Inflammatory macrophage treated with lipopolysaccharide for 1 hour (primary cell): ENCODE measurements at regions not wholly inside any gene's neighbourhood (a gene's known extent, or its start where the extent isn't known, plus 50 kb on each side); places are given as distances from the start of the nearest gene placed in this dataset.

Source experiments
- DNase-seq, 2 donors: peaks; one replicate each; pipeline ENCODE4 v3.0.0-alpha.2; 2020 to 2022

DNA sequence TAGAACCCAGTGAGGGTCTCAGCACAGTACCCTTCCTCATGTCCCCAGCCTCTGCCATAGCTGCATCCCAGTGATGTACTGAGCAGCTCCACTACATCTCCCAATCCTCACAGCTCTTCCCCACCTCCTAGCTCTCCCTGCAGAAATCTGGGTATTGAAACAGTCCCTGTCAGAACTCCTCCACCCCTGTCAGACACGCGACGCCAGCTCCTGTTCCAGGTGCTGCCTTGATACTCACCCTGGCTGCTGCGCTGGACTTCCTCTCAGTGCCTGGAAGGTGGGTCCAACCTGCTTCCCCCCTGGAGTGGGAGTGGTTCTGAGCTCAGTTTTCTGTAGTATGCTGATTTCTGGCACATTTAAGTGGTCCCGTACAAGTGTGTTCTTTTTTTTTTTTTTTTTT is 160.9 kb upstream of the SLCO3A1 start:
- no peak for DNase-seq

DNA sequence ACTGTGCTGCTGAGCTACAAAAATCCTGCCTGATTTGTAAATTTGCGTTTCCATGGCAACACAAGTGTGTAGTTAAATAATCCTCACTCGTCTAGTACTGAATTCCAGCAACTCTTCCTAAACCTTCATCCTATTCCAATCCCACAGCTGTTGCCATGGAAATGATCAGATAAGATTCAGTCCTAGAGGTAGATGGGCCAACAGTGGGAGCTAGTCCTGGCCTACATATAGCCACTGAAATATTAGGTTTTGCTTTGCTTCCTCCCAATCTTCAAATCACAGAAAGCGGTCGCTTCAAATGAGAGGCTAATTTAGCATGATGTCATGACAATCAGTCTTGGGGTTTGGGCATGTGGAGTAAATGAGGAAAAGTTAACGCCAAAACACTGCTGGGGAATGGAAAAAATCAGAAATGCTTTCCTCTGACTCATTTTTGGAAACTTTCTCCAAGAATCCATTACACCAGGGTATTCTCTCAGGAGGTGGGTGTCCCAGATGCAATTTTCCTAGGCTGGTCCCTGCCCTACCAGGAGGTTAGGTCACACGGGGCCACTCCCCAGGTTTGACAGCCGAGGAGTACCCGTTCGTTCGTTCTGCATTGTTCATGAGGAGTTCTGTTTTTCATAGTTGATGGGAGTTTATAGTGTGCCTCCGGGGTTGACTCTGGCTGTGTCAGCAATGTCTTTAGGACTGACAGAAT is 159.2 kb upstream of the SLCO3A1 start:
- DNase-seq = peak in 1 of 2 donors; percentile 5

DNA sequence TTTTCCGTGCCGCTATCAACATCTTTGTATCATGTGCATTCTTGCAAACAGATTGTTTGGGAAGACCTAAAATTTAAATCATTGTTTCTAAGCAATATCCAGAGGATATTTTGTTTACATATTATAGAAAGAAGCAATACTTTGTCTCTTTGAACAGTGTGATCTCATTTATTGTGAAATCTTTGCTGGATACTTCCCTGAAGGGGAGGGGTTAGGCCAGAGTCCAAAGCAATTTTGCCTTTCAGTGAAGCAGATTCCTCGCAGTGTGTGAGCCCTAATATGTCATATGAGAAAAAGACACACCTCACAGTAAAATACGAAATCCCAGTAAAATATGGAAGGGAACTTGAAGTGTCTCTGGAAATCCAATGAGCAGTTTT is 158.7 kb upstream of the SLCO3A1 start:
- peak; percentile 44 to 73 for DNase-seq

DNA sequence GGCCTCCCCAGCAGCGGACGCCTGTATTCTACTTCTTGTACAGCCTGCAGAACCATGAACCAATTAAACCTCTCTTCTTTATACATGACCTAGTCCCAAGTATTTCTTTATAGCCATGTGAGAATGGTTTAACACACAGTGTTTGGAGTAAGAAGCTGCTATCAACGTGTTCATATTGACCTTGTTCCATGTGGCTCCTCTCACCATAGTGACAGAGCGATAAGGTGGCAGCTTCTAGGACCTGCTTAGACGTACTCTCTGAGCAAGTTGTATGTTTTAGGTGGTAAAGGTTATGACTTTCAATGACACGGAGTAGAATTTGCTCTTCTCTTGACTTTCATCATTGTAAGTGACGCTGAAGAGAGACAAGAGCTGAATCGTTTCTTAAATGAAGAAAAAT is 157.7 kb upstream of the SLCO3A1 start:
- DNase-seq = no peak

DNA sequence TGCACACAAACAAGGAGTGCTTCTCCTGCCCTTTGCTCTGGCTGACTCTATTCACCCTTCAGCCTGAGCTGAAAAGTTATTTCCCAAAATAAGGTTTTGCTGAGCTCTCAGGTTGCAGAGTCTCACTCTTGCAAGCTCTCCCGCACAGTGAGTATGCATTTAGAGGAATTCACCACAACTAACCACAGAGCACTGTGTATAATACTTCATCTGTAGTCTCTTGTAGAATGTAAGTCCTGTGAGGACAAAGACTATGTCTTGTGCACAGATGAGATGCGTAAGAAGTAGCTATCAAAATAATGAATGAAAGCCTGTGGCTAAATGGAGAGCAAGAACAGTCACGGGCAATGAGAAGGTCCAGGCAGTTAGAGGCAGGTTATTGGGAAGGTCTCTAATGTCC is 156.5 kb upstream of the SLCO3A1 start:
- DNase-seq = no peak

DNA sequence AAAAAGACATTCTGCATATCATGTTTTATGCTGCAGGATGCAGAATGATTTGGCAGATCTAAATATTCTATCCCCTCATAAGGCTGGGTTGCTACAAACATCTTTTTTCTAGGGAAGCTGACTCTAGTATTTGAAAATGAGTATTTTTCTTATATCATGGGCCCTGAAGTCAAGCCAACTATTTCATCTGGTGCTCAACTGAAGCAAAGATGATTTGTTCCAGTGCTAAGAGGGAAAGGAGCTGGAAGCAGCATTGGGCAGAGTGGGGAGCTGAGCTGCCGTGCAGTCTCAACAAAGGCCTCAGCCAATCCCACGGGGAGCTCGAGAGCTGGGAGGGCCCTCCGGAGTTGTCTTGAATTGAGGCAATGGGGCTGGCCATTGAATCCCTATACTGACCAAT is 155.3 kb upstream of the SLCO3A1 start:
- no peak for DNase-seq

DNA sequence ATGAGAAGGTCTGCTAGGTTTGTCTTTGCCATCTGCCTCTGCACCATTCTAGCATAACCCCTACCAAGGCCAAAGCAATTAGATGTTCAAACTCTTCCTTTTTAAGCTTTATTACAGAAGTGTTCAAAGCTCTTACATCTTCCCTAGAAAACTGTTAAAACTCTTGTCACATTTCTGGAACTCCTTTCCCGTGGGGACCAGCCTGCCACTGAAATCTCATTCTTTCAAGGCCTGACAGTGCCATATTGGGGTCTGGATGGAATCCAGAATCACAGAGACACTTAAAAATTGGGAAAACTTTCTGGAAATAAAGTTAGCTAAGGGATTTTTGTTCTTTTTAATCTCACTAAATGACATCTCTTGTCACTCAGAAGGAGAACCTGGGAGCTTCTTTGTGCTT is 153.8 kb upstream of the SLCO3A1 start:
- DNase-seq = no peak

DNA sequence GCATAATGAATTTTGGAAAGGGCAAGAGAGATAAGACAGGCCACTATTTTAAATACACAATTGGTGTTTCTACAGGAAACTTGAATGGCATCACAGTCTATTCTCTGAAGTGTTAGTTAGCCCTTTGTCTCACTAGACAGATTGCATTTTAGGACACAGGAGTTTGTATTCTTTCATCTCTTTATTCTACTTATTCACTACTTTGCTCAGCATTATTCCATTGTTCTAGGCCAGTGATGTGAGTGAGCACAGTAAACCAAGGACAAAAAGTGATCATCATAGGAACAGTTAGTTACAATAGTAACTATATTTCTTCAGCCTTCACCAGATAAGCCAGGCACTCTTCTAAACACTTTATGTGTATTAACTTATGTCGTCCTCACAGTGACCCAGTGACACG is 150.2 kb upstream of the SLCO3A1 start:
- DNase-seq = no peak

DNA sequence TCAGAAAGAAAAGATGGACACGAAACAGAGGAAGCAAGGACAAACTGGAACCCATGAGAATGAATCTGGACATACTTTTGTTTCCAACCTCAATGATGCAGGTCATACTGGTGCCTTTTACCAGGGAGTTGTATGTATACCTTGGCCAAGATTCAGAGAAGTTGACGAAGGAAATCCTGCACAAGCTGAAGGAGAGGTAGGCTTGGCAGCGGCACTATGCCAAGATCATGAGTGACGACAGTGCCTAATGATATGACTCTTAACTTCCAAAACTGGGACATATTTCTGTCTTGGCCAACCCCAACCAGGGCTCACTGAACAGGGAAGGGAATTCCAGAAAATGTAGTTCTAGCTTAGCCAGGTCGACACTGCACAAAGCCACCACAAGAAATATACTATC is 149.2 kb upstream of the SLCO3A1 start:
- no peak for DNase-seq

DNA sequence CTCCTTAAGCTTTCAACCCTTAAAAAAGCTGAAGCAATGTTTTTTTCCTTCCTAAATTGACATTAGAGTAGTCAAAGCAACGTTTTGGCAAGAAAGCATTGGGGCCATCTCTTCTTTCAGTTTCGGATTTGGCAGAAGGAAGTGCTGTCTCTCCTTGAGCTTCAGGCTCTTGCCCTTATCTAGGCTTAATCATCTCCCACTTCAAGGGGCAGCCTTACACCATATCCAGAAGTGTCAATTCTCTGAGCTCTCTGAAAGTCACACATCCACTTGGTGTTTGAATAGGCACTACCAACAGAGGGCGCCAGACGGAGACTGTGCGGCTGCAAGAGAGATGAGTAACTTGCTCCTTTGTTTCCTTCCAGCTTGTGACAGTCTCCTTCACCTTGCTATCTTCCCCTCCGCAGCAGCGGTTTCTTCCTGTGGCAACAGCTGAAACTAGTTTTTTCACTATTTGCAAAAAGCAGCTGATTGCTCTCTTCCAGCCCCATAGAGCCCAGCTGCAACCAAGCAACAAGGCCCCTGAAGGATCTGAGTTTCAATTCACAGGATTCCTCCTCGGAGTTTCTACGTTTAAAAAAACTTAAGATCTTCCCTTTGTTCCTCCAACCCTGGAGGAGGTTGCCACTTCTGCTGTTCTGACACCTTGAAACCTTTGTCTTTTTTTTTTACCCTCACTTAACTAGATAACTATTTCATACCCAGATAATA is 147.0 kb upstream of the SLCO3A1 start:
- DNase-seq = peak; percentile 66 to 89

DNA sequence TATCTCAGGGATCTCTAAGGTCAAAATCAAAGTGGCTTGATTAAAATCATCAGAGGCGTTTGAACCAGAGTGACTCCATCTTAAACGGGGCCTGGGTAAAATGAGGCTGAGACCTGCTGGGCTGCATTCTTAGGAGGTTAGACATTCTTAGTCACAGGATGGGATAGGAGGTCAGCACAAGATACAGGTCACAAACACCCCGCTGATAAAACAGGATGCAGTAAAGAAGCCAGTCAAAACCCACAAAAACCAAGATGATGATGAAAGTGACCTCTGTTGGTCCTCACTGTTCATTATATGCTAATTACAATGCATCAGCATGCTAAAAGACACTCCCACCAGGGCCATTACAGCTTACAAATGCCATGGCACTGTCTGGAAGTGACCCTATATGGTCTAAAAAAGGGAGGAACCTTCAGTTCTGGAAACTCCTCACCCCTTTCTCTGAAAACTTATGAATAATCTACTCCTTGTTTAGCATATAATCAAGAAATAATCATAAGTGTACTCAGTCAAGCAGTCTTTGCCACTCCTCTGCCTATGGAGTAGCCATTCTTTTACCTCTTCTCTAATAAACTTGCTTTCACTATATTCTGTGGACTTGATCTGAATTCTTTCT is 143.3 kb upstream of the SLCO3A1 start:
- DNase-seq = no peak

DNA sequence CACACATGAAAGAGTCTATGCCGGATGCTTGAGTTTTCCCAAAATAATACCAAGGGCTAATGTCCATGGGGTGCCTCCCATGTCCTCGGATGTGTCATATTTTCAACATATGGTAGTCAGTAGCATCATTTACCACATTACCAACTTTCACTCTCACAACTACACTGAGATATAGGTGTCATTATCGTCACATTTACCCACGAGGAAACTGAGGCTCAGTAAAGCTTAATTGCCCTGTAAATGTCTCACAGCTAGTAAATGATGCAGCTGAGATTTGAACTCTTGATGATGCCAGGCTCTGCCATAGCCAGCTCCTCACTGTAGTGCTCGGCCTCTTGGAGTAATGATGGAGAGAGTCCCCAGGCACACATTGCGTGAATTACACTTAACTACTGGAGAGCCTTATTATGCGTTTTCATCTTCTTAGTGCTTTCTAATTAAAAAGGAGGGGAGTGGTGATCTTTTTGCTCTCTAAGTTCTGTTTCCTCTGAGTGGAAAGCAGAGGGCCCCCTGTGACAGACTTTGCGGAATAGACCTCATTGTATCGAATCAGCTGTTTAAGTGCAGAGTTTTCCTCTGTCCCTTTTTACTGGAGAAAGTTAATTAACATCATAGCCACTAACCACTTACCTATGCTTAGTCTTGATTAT is 142.0 kb upstream of the SLCO3A1 start:
- no peak for DNase-seq

DNA sequence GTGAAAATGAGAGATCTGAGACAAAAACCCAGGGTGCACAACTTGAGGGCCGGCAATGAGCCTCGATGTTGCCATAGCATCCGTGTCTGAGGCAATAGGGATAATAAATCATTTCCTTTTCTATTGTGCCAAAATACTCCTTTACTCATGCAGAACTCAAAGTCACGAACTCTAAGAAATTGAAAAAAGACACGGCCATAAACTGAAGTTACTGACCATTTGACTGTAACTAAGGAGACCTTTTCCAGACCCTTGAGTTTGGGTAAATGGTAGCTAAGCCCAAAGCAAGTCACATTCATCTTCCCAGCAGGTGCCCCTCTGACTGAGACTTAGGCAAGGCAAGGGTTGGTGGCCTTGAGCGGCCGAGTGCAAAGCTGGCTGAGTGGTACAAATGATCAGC is 141.2 kb upstream of the SLCO3A1 start:
- DNase-seq = no peak

DNA sequence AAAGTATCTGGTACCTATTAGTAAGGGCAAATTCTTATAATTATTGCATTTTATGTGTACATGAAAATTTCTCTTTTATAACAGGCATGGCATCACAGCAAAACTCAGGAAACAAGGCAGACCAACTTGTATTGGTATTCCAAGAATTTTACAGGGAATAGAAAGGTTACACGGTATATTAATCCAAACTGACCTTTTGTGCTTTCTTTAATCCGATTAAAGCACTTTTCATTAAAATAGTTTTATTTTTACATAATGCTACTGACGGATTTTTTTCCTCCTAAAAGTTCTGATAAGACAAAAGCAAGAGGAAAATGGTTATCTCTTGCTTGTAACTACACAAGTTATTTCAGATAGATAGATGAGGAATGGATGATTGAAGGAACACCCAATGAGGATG is 137.0 kb upstream of the SLCO3A1 start:
- no peak for DNase-seq

DNA sequence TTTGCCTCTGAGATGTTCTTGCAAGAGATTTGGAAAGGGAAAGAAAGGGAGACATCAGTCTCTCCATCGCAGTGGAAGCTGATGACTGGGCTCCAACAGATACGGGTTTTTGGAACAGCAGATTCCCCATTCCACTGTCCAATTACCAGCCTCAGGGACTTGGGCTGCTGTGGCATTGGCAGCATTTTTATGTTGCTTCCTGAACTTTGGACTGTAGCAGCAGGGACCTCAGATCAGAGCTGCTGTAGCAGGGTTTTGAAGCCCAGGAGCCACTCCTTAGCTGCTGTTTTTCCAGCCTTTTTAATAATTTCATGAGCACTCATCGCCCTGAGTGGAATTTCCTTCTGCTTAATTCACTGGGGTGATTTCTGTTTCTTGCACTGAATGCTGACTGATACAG is 135.7 kb upstream of the SLCO3A1 start:
- DNase-seq = no peak

DNA sequence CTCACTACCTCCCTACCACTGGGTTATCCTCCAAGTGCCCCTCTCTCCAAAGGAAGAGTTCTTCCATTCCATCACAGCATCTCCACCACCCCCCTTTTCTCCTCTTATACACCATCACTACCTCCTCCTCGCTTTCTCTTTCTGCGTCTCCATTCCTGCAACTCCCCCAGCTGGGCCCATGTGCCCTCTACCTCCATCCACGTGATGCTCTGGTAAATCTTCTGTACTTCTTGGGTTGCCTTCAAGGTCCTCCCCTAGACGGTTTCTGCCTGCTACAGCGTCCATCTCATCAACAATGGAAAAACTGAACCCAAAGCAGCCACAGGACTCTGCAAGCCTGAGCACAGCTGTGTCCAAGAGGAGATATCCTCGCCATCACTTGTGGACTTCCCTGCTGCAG is 129.5 kb upstream of the SLCO3A1 start:
- DNase-seq = no peak

DNA sequence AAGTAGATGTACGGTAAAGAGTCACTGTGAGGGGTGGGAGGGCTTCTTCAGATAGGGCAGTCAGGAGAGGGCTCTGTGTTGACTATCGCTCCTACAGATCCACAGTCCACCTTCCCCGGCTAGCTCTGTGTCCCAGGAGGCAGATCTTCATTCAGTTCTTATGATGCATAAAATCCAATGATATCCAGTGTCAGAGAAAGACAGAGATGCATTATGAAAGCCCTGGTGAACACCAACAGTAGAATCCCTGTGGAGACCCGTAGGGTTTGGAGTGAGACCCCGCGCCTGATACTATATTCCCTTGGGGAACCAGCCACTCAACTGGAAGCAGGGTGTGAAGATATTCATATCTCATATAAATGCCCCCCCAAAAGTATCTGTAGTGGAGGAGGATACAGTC is 119.8 kb upstream of the SLCO3A1 start:
- DNase-seq = no peak

DNA sequence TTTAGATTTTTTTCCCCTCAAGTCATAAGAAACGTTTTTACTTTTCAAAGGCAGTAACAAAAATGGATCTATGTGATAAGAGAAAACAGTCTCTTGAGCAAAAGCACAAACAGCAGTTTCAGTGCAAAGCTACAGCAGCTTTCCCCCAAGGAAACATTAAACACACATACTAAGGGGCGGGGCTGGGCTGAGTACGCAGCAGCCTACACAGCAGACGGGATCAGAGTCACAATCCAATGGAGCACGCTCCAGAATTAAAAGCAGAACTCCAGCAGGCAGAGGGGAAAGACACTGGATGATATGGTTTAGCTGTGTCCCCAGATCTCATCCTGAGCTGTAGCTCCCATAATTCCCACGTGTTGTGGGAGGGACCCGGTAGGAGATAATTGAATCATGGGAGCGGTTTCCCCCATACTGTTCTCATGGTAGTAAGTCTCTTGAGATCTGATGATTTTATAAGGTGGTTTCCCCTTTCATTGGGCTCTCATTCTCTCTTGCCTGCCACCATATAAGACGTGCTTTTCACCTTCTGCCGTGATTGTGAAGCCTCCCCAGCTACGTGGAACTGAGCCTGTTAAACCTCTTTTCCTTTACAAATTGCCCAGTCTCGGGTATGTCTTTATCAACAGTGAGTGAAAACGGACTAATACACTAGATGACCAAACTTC is 116.2 kb upstream of the SLCO3A1 start:
- DNase-seq = no peak

DNA sequence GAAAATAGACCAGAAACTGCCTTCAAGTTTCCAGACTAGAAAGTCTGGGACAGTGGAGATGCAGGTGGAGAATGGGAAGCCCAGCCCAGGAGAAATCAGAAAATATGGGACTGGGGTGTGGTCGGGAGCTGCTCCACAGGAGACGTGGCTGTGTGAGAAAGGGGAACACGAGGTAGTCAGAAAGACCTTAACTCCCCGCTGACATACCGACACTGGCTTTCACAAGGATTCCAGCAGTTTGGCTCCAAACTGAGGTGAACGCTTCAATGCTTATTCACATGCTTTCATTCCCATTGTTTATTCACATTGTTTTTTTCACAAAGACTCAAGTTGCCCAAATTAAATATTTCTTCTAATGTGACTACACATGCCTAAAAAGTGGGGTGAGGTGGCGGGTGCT is 111.5 kb upstream of the SLCO3A1 start:
- no peak for DNase-seq

DNA sequence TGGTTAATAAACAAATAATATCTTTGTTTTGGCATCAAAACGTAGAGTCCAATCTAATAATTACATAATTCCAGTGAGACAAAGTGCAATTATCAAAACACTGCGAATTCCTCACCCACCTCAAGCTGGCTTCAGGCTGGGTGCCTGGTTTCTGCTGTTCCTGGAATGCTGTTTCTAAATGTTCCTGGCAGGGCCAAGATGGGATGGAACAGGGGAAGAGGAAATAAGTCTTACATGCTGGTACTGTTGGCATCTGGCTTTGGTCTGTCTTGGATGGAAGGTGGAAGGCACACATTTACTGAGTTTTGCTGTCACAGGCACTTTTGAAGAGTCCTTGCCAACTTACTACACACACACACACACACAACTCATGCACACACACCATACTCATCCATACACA is 101.9 kb upstream of the SLCO3A1 start:
- DNase-seq = no peak

DNA sequence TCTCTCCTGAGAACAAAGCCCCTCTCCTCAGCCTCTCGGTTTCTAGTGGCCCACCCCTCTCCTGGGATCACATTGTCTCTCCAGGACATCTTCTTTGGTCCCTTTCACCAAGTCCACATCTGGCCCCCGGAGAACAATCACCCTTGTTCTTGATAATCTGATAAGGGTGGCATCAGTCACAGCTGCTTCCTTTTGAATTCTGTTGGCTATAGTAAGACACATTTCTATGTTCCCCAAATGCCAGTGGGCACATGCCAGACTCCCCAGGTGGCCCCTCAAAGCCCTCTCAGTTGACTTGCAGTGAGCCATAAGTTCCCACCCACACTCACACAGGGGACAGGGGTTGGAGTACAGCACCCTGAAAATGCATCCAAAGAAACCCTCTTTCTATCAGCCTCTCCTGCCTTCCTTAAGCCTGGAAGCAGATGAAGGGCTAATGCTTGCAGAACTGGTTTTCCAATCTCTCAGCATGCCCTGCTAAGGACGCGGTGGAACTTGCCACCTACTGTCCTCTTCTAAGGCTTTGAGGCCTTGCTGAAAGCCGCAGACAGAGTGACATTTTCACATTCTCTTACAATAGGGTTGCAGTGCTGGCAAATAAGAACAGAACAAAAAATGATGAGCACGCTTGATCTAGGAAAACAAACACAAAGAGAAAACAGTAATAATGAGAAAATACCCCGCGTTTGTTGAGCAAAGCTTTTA is 101.3 kb upstream of the SLCO3A1 start:
- no peak for DNase-seq

DNA sequence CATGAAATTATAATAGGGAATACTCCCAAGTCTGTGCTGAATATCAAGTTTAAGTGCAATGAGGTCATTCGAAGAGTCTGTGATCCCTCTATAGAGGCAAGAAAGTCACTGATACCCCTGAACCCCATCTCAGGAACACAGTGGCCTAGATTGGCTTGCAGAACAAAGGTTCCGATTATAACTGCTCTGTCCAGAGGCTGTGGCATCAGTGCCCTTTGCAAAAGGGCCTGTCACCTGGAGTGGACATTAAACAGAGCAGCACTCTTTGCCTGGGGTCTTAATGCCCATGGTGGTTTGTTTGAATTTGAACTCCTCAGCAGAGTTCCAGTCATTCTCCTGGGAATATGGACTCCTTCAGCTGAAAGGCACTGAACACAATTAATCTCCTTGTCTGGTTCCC is 93.9 kb upstream of the SLCO3A1 start:
- DNase-seq = no peak

DNA sequence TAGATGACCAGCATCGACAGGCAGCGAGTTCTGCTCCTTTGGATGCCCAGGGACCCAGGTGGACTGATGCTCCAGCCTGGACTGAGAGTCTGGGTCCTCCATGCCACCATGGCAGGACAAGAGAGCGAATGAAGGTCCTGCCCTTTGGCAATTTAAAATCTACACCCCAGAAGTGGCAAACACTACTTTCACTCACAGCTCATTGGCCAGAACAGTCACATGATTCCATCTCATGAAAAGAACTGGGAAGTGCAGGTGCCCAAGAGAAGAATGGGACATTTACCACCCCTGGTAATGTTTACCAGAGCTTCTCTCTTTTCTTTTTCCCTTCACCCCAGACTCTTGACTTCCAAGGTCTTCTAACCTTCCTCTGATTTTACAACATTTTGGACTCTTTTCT is 87.8 kb upstream of the SLCO3A1 start:
- DNase-seq = no peak
